PC-3 (cell line): ENCODE measurements at regions not wholly inside any gene's neighbourhood (a gene's known extent, or its start where the extent isn't known, plus 50 kb on each side); places are given as distances from the start of the nearest gene placed in this dataset.

Source experiments
- CTCF ChIP-seq: fragments of 300-600 bp; sonication (generic); conservative IDR thresholded peaks from 2 replicates; pipeline ENCODE4 v1.5.1; 2017; ENCODE audit warnings: antibody characterized with exemption, low read depth, mild to moderate bottlenecking, low read length
- EZH2 ChIP-seq: fragments of 300-600 bp; sonication (generic); IDR thresholded peaks from one replicate; pipeline ENCODE4 v1.6.1; 2017; ENCODE audit warnings: antibody characterized with exemption, mild to moderate bottlenecking, low read length; ENCODE audit not compliant: unreplicated experiment
- EZH2phosphoT487 ChIP-seq: fragments of 300-600 bp; sonication (generic); IDR thresholded peaks from 2 replicates; pipeline ENCODE4 v1.6.1; 2018; ENCODE audit warnings: mild to moderate bottlenecking, antibody characterized with exemption, low read length, borderline replicate concordance

GRCh38 chr2:234279637-234280036 is 217.2 kb downstream of the ARL4C start:
- TF ChIP-seq CTCF (no peak), EZH2 (no peak), EZH2phosphoT487 (no peak)
